ENCODE measurements at regions not wholly inside any gene's neighbourhood (a gene's known extent, or its start where the extent isn't known, plus 50 kb on each side); places are given as distances from the start of the nearest gene placed in this dataset.

DNA sequence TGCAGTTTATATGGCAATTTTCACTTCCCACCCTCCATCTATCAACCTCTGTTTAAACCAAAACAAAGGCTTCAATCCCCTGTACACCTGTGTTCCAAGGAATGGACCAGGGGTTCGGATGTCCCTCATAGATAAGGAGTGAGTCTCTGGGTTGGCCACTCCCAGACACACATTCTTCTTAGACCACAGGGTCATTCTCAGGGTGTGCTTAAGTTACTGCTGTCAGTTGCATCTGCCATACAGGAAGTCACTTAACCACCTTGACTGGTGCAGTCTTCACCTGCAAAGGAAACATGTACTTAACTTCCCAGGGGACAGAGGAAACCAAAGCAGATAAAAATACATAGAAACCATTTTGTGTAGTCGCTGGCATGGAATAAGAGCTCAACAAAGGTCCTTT, 151.0 kb upstream of the NDUFV2 start:
- TF ChIP-seq GATA3 (IDR thresholded peaks at IDR 0.05; ENCODE audit: low read depth, low read length) = no peak
- no peak for TF ChIP-seq GATA2 (IDR thresholded peaks at IDR 0.05; ENCODE audit: low read depth, low read length)

DNA sequence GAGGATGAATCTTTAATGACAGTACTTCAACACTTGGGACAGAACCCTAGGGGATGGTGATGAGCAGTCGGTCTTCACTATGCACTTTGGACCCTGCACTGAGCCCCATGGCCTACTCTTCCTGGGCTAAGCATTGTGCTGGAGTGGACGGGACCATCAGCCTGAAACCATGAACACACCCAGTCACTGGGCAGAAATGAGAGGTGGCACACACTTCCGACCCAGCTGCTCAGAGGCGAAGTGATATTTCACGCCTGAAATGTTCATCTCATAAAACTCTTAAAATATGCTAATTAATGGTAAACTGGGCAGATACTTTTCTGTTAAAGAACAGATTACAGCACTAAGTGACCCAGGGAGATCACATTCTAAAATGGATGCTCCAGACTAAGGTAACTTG, 150.3 kb upstream of the NDUFV2 start:
- TF ChIP-seq GATA3 (IDR thresholded peaks at IDR 0.05; ENCODE audit: low read depth, low read length) (no peak), GATA2 (IDR thresholded peaks at IDR 0.05; ENCODE audit: low read depth, low read length) (no peak)

DNA sequence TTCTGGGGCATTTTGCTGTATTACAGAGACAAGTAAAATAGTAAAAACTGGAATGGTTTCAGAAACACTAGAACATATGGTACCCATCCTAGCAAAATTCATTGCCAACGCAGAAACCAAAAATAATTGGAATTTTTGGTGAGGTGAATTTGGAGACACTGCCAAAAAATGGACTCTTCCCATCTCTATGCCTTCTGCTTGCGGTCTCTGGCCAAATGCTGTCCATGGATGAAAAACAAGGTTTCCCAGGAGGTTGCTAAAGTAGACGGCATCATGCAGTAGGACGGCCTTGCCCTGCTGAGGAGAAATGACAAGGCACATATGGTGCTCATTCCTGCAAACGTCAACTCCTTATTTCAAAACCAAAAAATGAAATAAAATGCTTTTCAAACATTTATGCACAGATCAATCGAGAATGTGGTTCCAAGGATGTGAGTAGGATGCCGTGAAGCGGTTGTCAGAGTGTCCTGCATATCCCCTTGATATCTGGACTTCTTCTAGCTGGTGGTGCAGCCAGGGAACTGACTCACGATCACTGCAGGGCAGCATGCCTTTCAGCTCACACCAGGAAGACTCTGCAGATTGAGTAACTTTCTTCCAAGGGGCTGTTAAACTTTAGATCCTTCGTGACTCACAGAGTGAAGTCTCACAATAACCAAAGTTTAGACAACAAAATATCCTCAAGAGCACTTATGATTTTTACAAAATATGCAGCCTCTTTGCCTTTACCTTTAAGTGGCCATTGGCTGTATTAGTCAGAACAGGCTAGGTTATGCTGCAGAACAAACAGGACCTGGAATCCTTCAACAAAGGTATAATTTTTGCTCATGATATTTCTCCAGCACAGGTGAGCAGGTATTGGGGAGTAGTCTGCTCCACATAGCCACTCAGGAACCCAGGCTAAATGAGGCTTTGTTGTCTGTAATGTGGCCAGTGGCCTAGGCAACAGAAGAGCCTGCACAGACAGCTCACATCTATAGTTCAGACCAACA, 149.4 kb upstream of the NDUFV2 start:
- TF ChIP-seq GATA2 (IDR thresholded peaks at IDR 0.05; ENCODE audit: low read depth, low read length) (no peak), GATA3 (IDR thresholded peaks at IDR 0.05; ENCODE audit: low read depth, low read length) (no peak)

DNA sequence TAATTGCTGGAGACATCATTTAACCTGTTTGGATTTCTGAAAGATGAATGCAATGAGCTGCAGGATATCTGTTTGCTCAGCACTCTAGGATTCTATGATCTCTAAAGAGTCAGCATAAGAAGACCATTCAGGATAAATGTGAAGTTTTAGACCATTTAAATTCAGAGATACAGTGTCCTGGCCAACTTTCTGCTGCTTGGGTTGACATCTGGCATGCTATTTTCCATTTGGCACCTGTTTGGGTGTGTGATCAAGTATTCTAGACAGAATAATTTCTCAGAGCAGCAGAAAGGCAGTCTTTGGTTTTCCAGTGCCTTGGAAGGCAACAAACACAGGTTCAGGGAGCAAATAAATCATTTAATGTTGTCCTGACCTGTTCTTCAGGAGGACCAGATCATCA, 144.8 kb upstream of the NDUFV2 start:
- TF ChIP-seq GATA3 (IDR thresholded peaks at IDR 0.05; ENCODE audit: low read depth, low read length) = no peak
- TF ChIP-seq GATA2 (IDR thresholded peaks at IDR 0.05; ENCODE audit: low read depth, low read length) = no peak

DNA sequence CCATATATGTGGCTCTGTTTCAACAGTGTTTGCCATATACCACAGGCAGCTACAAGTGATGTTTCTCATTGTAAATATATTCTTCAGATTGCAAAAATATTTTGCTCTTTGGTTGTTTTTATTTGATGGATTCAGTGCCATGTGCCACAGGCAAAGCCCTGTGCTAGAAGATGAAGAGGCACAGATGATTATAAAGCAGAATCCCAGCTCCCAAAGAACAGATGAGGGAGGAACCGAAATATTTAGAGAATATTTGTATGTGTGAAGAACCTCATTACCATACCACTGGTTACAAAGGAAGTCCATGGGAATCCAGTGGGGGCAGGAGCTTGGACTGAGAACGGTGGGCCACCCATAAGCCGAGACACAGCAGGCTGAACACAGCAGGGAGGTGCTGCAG, 143.8 kb upstream of the NDUFV2 start:
- TF ChIP-seq GATA2 (IDR thresholded peaks at IDR 0.05; ENCODE audit: low read depth, low read length) (no peak), GATA3 (IDR thresholded peaks at IDR 0.05; ENCODE audit: low read depth, low read length) (no peak)

DNA sequence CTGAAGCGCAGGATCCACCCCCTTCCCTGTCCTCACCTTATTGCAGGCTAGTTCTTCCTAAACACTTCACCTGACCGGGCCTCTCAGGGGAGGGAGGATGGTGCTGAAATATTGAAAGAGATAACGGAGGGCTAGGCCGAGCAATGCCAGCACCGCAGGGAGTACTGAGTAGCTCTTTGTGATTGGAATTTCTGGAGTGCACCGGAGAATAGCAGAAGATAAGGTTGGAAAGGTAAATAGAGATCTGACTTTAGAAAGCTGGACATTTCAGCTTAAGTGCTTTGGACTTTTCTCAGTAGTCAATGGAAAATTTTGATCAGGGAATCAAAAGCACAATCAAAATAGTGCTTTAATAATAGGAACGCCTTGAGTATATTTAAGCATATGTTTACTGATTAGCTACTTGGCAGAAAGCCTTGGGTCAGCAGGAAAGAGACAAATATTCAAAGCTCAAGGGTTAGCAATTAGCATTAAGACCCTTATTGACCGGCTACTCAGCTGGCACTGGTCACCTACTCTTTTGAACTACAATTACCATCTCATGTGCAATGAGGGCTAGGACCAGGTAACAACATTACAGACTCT, 142.9 kb upstream of the NDUFV2 start:
- no peak for TF ChIP-seq GATA3 (IDR thresholded peaks at IDR 0.05; ENCODE audit: low read depth, low read length)
- no peak for TF ChIP-seq GATA2 (IDR thresholded peaks at IDR 0.05; ENCODE audit: low read depth, low read length)

DNA sequence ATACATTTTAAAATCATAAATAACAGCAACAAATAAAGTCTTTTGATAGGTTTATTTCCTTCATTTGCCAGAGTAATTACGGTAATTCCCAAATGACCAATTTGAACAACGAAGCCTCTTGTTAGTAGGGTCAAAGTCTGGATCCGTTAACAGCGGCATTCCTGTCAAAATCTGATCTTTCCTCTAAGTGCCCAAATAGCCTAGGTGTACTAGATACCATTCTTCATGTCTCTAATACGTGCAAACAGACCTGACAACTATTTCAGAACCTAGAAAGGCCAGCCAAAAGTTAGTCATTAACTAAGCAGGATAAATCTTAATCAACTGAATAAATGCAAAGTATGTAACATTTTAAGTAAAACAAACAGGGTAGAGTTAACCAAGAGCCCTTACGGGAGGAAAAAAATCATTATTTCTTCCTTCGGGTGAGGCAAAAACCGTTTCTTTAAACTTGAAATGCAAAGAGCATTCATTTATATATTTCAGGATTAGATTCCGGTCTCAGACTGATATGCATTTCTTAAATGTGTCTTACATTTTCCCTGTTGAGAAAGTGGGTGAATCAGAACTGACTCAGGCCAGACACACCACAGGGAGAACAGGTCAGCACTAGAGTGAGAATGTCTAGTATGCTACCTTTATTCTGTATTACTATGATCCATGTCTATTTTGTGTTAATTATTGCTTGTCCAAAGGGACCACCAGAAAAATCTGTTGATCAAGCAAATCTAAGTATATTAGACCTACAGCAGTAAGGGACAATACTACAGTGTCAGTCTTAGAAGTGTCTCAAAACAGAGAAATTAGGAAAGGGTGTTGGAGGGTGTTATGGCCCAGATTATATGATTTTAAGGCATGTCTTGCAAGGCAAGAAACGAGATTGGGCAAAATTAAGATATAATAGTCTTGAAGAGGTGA, 141.5 kb upstream of the NDUFV2 start:
- TF ChIP-seq GATA2 (IDR thresholded peaks at IDR 0.05; ENCODE audit: low read depth, low read length) (no peak), GATA3 (IDR thresholded peaks at IDR 0.05; ENCODE audit: low read depth, low read length) (no peak)

DNA sequence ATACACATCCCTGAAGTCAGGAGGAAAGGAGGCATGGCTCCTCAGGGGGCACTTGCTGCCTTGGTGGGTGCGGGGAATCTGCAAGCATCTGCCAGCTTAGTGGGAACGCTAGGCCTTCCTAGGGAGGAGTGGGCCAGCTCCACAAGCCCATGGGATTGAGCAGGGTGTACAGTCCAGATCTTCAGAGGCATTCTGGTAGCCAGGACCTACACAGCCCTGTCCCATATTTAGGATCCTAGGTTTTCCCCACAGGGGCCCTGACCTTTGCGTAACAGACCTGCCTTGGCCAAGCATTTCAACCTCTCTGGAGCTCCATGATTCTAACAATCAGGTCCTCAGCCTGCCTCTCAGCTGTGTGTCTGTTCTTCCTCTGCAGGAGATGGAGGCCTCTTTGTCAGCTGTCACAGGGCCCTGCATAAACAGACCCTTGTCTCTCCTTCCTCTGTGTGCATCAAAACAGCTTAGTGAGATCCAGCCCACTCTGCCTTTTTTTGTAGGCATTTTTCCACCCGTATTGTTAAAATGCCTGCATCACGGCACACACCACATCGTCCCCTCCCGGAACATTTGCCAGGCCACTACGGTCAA, 140.2 kb upstream of the NDUFV2 start:
- TF ChIP-seq GATA2 (IDR thresholded peaks at IDR 0.05; ENCODE audit: low read depth, low read length) = no peak
- TF ChIP-seq GATA3 (IDR thresholded peaks at IDR 0.05; ENCODE audit: low read depth, low read length) = no peak

DNA sequence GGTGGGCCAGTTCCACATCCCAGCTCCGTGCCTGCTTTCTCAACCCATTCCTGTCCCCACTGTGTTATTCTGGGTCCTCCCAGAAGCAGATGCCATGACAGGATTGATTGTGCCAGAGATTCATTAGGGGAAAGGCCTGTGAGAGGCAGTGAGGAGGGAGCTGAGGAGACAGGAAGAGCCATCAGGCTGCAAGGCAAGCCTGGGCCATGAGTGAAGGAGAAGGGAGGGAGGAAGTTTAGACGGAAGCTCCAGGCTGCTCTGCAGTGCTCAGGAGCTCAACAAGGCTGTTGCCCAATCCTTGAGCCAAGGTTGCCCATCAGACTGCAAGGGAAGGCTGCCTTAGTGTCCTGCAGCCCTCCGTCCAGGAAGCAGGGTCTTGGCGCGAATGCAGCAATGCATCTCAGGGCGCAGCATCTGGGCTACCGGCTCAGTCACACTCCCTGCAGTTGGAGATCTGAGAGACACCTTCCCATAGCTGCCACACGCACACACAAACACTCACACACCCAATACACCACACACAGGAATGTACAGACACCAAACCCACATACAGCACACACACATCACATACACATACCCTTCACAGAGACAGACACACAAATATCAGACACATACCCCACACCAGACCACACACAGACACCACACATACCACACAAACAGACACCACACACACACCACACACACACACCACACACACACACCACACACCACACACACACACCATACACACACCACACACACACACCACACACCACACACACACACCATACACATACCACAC, 139.5 kb upstream of the NDUFV2 start:
- TF ChIP-seq GATA3 (IDR thresholded peaks at IDR 0.05; ENCODE audit: low read depth, low read length) = no peak
- no peak for TF ChIP-seq GATA2 (IDR thresholded peaks at IDR 0.05; ENCODE audit: low read depth, low read length)

DNA sequence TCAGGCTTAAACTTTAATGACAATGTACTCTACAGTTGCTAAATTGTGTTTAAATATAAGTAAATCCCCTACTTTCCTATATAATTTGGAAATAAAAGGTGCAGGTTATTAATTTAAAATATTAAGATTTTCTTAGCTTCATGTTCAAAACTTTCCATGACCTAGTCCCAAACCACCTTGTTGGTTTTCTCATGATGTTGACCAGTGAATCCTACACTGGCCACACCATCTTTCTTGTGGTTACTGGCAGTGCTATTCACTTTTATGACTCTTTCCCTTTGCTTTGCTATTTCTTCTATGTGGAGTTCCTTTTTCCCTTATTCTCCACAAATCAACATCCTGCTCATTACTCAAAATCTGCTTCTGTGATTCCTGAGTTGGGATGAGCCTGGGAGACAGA, 138.6 kb upstream of the NDUFV2 start:
- no peak for TF ChIP-seq GATA2 (IDR thresholded peaks at IDR 0.05; ENCODE audit: low read depth, low read length)
- TF ChIP-seq GATA3 (IDR thresholded peaks at IDR 0.05; ENCODE audit: low read depth, low read length) = no peak

DNA sequence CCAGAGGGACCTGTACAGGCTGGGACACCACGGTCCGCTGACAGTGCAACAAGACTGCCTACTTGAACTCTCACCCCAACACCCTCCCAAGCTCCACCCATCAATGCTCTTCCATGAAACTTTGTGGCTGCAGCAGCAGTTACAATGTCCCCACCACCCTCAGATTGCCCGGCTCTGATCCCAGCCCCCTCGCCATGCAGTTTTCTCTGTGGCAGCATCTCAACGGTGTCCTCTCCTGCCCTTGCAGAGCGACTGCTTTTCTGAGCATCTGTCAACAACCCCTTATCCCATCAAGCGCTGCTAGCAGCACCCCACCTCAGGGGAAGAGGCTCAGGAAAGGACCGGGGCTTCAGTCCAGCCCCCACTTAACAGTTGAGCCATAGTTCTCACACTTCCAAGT, 137.1 kb upstream of the NDUFV2 start:
- TF ChIP-seq GATA3 (IDR thresholded peaks at IDR 0.05; ENCODE audit: low read depth, low read length) (no peak), GATA2 (IDR thresholded peaks at IDR 0.05; ENCODE audit: low read depth, low read length) (no peak)

DNA sequence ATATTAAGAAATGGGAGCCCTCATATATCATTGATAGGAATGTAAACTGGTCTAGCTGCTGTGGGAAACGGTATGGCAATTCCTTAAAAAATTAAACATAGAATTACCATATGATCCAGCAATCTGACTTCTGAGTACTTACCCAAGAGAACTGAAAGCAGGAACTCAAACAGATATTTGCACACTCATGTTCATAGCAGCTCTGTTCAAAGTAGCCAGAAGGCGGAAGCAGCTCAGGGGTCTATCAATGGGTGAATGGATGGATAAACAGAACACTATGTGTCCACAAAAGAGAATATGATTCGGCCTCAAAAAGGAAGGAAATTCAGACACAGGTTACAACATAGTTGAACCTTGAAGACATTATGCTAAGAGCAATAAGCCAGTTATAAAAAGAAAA, 135.7 kb upstream of the NDUFV2 start:
- TF ChIP-seq GATA2 (IDR thresholded peaks at IDR 0.05; ENCODE audit: low read depth, low read length) = no peak
- no peak for TF ChIP-seq GATA3 (IDR thresholded peaks at IDR 0.05; ENCODE audit: low read depth, low read length)

DNA sequence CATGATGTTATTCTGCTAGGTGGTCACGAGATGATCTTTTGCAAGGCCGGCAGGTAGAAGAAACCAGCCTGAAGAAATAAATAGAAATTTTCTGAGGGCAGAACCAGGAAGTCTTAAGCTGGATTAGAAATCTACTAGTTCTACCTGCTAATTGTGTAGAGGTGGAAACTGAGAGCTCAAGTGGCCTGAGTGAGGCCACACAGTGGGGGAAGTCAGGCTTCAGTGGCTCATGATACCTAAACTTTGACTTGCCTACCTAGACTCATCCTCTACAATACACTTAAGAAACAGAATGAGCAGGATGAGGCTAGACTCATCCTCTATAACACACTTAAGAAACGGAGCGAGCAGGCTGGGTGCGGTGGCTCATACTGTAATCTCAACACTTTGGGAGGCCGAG, 134.9 kb upstream of the NDUFV2 start:
- no peak for TF ChIP-seq GATA3 (IDR thresholded peaks at IDR 0.05; ENCODE audit: low read depth, low read length)
- TF ChIP-seq GATA2 (IDR thresholded peaks at IDR 0.05; ENCODE audit: low read depth, low read length) = no peak
